ENCODE measurements at regions not wholly inside any gene's neighbourhood (a gene's known extent, or its start where the extent isn't known, plus 50 kb on each side); places are given as distances from the start of the nearest gene placed in this dataset.

DNA sequence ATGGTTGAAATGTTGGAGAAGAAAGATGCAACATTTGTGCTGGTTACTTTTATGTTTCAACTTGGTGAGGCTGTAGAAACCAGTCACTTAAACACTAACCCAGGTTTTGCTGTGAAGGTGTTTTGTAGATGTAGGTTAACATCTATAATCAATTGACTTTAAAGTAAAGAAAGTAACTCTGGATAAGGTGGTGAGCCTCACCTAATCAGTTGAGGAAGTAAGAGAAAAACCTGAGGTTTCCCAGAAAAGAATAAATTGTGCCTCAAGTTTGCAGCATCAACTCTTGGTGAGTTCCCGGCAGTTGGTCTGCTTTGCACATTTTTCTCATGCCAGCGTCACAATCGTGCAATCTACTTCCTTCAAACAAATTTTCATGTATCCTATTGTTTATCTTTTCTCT is 673.4 kb downstream of the QKI start:
- Histone ChIP-seq H3K79me2 (no peaks in the 10 kb centered on the region), H3K4me1 (ENCODE audit: insufficient read depth) (no peaks in the 10 kb centered on the region), H3K27ac (no peak overlapping the region), H2AFZ (no peak overlapping the region), H3K27me3 (no peaks in the 10 kb centered on the region), H3K4me3 (no peak overlapping the region), H3K9me3 (ENCODE audit: low read depth) (no peaks in the 10 kb centered on the region), H3K9me2 (replicated peaks; ENCODE audit: insufficient read depth) (no peaks in the 10 kb centered on the region), H3K4me2 (no peak overlapping the region), H4K20me1 (ENCODE audit: insufficient read depth, poor library complexity, severe bottlenecking) (no peaks in the 10 kb centered on the region), H3K36me3 (replicated peaks; ENCODE audit: insufficient read depth, low read depth) (no peaks in the 10 kb centered on the region)
- WGBS (ENCODE audit: low lambda C conversion rate, missing lambda C conversion rate), result 91% methylated on average over 3 of the region's 3 CpGs
- TF ChIP-seq, protein P1, sequence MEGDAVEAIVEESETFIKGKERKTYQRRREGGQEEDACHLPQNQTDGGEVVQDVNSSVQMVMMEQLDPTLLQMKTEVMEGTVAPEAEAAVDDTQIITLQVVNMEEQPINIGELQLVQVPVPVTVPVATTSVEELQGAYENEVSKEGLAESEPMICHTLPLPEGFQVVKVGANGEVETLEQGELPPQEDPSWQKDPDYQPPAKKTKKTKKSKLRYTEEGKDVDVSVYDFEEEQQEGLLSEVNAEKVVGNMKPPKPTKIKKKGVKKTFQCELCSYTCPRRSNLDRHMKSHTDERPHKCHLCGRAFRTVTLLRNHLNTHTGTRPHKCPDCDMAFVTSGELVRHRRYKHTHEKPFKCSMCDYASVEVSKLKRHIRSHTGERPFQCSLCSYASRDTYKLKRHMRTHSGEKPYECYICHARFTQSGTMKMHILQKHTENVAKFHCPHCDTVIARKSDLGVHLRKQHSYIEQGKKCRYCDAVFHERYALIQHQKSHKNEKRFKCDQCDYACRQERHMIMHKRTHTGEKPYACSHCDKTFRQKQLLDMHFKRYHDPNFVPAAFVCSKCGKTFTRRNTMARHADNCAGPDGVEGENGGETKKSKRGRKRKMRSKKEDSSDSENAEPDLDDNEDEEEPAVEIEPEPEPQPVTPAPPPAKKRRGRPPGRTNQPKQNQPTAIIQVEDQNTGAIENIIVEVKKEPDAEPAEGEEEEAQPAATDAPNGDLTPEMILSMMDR (IDR thresholded peaks at IDR 0.05; ENCODE audit: poor library complexity), result no peak
- no peak for TF ChIP-seq EZH2 (IDR thresholded peaks at IDR 0.05; ENCODE audit: borderline replicate concordance)
- TF ChIP-seq EZH2phosphoT487 (IDR thresholded peaks at IDR 0.05; ENCODE audit: low read depth, severe bottlenecking, unreplicated experiment), result no peak
- DNase-seq (ENCODE audit: low spot score), result no peak

DNA sequence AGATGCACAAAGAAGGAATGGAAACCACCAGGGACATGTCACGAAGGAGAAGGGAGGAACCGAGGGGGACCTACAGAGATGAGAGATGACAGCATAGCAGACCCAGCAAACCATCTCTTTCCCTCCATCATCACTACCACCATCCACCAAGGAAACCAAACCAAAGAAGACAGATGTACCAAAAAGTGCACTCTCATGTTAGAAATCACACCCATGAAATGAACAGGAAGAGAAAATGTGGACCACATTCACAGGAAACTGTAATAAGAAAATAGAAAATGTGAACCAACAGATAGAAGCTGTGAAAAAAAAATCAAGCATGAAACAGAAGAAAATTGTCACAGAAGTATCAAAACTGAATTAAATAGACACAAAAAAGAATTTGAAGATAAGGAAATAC is 672.7 kb downstream of the QKI start:
- Histone ChIP-seq H3K36me3 (replicated peaks; ENCODE audit: insufficient read depth, low read depth) (no peaks in the 10 kb centered on the region), H3K27ac (no peak overlapping the region), H3K9me2 (replicated peaks; ENCODE audit: insufficient read depth) (no peaks in the 10 kb centered on the region), H3K4me2 (no peak overlapping the region), H3K27me3 (no peaks in the 10 kb centered on the region), H2AFZ (no peak overlapping the region), H3K4me3 (no peak overlapping the region), H3K79me2 (no peaks in the 10 kb centered on the region), H4K20me1 (ENCODE audit: insufficient read depth, poor library complexity, severe bottlenecking) (no peaks in the 10 kb centered on the region), H3K4me1 (ENCODE audit: insufficient read depth) (no peaks in the 10 kb centered on the region), H3K9me3 (ENCODE audit: low read depth) (no peaks in the 10 kb centered on the region)
- 96% methylated on average over 2 of the region's 2 CpGs for WGBS (ENCODE audit: low lambda C conversion rate, missing lambda C conversion rate)
- TF ChIP-seq, protein P1 (IDR thresholded peaks at IDR 0.05; ENCODE audit: poor library complexity), result no peak
- no peak for TF ChIP-seq EZH2phosphoT487 (IDR thresholded peaks at IDR 0.05; ENCODE audit: low read depth, severe bottlenecking, unreplicated experiment)
- no peak for TF ChIP-seq EZH2 (IDR thresholded peaks at IDR 0.05; ENCODE audit: borderline replicate concordance)
- no peak for DNase-seq (ENCODE audit: low spot score)

DNA sequence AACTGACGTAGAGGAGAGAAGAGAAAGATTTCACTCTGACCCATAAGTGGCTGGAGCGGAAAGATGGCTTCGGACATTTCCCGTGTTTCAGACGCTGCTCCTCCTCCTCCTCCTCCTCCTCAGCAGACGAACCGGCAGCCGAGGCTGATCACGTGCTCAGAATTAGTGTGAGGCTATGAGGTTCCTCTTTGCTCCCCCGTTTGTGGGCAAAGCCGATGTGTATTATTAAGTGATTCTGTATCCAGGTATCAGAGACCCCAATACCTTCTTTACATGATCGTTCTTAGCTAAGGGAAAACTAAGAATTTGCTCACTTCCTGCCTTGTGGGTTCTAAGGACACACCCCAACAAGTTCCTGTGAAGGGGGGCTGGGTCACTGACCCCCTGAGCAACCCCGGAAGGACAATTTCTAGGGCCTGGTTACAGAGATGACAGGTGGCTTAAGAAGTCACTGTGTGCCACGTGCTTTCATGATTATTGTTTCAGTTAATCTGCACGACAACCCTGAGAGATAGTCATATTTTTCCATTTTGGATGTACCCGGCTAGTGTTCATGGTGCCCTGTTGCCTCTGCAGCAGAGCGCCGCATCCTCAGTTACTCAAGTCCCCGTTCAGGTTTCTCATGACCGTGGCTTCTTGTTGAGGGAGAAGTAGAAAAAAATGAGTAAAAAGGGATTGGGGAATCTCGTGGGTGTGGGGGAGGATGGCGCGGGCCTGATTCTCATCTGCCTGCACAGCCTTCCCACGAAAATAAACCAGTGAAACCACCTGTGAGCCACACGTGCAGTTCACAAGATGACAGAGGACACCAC is 671.8 kb downstream of the QKI start:
- H3K4me2 ChIP-seq, result no peak overlapping the region
- TF ChIP-seq EZH2 (IDR thresholded peaks at IDR 0.05; ENCODE audit: borderline replicate concordance) (no peak), EZH2phosphoT487 (IDR thresholded peaks at IDR 0.05; ENCODE audit: low read depth, severe bottlenecking, unreplicated experiment) (no peak)
- TF ChIP-seq, protein P1 (IDR thresholded peaks at IDR 0.05; ENCODE audit: poor library complexity), result no peak
- H4K20me1 ChIP-seq (ENCODE audit: insufficient read depth, poor library complexity, severe bottlenecking), result no peaks in the 10 kb centered on the region
- no peak overlapping the region for H2AFZ ChIP-seq
- no peak overlapping the region for H3K27ac ChIP-seq
- no peaks in the 10 kb centered on the region for H3K9me3 ChIP-seq (ENCODE audit: low read depth)
- H3K27me3 ChIP-seq, result no peaks in the 10 kb centered on the region
- no peaks in the 10 kb centered on the region for H3K9me2 ChIP-seq (replicated peaks; ENCODE audit: insufficient read depth)
- 91% methylated on average over 25 of the region's 25 CpGs for WGBS (ENCODE audit: low lambda C conversion rate, missing lambda C conversion rate)
- H3K4me3 ChIP-seq, result no peak overlapping the region
- no peak for DNase-seq (ENCODE audit: low spot score)
- H3K36me3 ChIP-seq (replicated peaks; ENCODE audit: insufficient read depth, low read depth), result no peaks in the 10 kb centered on the region
- H3K79me2 ChIP-seq, result no peaks in the 10 kb centered on the region
- H3K4me1 ChIP-seq (ENCODE audit: insufficient read depth), result no peaks in the 10 kb centered on the region
